C4-2B (cell line): ENCODE measurements at regions not wholly inside any gene's neighbourhood (a gene's known extent, or its start where the extent isn't known, plus 50 kb on each side); places are given as distances from the start of the nearest gene placed in this dataset.

Experiments
- H3K27ac ChIP-seq: fragments of 450-650 bp; 2 replicates; pipeline ENCODE4 v1.5.1; 2017
- ZFX ChIP-seq: fragments of 450-650 bp; IDR thresholded peaks from 2 replicates; pipeline ENCODE4 v1.6.1; 2017
- TF ChIP-seq, protein P1 (sequence below): fragments of 450-650 bp; conservative IDR thresholded peaks from 2 replicates; pipeline ENCODE4 v1.5.1; 2017; ENCODE audit warnings: mild to moderate bottlenecking

- no peak for TF ChIP-seq ZFX
- TF ChIP-seq, protein P1, sequence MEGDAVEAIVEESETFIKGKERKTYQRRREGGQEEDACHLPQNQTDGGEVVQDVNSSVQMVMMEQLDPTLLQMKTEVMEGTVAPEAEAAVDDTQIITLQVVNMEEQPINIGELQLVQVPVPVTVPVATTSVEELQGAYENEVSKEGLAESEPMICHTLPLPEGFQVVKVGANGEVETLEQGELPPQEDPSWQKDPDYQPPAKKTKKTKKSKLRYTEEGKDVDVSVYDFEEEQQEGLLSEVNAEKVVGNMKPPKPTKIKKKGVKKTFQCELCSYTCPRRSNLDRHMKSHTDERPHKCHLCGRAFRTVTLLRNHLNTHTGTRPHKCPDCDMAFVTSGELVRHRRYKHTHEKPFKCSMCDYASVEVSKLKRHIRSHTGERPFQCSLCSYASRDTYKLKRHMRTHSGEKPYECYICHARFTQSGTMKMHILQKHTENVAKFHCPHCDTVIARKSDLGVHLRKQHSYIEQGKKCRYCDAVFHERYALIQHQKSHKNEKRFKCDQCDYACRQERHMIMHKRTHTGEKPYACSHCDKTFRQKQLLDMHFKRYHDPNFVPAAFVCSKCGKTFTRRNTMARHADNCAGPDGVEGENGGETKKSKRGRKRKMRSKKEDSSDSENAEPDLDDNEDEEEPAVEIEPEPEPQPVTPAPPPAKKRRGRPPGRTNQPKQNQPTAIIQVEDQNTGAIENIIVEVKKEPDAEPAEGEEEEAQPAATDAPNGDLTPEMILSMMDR: no peak
- H3K27ac ChIP-seq: no peak overlapping the region
These were observed 86.6 kb upstream of the MDFIC start for GRCh38 chr7:114835303-114835702.

DNA sequence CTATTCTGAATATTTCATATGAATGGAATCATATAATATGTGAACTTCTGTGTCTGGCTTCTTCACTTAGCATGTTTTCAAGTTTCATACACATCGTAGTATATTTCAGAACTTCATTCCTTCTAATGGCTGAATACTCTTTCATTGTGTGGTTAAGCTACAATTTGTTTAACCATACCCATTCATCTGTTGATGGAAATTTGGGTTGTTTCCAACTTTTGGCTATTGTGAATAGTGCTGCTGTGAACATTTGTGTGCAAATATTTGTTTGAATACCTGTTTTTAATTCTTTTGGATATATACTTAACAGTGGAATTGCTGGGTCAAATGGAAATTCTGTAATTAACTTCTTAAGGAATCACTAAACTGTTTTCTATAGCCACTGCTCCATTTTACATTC lies 86.0 kb upstream of the MDFIC start:
- no peak for TF ChIP-seq ZFX
- TF ChIP-seq, protein P1: no peak
- H3K27ac ChIP-seq: no peak overlapping the region

DNA sequence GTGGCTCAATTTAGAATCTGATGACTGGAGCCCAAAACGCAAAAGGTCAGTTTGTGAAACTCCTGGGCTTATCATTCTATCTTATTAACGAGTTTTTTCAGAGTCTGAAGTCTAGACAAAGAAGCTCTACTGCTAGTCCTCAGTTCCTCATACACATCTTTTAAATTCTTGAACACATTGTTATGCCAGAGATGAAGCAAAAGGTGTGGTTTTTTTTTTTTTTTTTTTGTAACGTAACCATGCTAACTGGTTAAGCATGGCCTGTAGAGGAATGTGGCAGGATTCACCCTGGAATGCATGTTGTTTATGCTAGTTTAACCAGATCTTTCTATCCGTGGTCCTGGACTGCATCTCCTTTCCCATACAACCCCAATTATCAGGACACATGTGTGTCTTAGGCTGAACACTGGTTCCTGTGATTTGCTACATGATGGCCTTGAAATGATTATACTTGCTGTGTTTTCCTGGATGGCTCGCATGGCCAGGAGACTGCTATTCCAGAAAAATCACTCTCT lies 79.3 kb upstream of the MDFIC start:
- H3K27ac ChIP-seq: no peak overlapping the region
- TF ChIP-seq, protein P1: no peak
- no peak for TF ChIP-seq ZFX

GRCh38 chr7:114843102-114843501 lies 78.8 kb upstream of the MDFIC start:
- H3K27ac ChIP-seq: no peak overlapping the region
- no peak for TF ChIP-seq ZFX
- TF ChIP-seq, protein P1: no peak

DNA sequence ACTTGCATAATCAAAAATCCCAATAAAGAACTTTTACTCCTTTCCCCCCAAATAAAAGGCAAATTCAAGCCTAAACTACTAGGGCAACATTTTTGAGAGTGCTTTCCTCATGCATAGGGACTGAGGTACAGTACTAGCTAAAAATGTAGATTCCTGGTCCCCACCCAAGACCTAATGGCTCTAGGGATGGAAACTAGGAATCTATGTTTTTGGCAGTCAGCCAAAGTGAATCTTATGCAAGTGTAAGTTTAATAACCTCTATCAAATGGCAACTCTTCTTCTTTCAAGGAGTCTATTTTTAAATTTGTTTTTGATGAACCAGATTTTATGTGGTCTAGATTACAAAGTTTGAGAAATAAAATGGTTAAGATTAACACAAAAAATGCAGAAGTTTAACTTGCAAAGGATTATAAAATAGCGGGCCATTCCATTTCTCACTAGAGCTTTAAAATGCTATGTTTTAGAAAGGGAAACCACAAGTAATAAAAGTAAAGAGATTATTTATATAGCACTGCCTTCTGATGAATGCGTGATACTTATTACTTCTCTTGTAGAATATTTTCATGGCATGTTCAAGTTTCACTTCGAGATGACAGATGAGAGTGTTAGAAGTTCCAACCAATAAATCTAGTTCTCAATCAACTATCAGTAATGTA lies 70.4 kb upstream of the MDFIC start:
- H3K27ac ChIP-seq: no peak overlapping the region
- TF ChIP-seq, protein P1: no peak
- TF ChIP-seq ZFX: no peak

GRCh38 chr7:114852293-114852692 lies 69.6 kb upstream of the MDFIC start:
- H3K27ac ChIP-seq: no peak overlapping the region
- TF ChIP-seq ZFX: no peak
- TF ChIP-seq, protein P1: no peak

- no peak overlapping the region for H3K27ac ChIP-seq
These were observed 68.7 kb upstream of the MDFIC start for GRCh38 chr7:114853189-114853588.

More at GRCh38 chr7:114853189-114853588, 68.7 kb upstream of the MDFIC start:
- TF ChIP-seq, protein P1: no peak
- TF ChIP-seq ZFX: no peak
